Right lobe of liver (tissue), 4 donors: ENCODE measurements at regions not wholly inside any gene's neighbourhood (a gene's known extent, or its start where the extent isn't known, plus 50 kb on each side); places are given as distances from the start of the nearest gene placed in this dataset.

Source experiments
- POLR2A ChIP-seq: fragments of 450-650 bp; IDR thresholded peaks from one replicate; pipeline ENCODE4 v1.6.1; 2017; ENCODE audit warnings: antibody characterized with exemption, mild to moderate bottlenecking
- TF ChIP-seq, protein P1 (sequence below), 4 donors: fragments of 200-600 bp in 3 of 4; fragments of 450-650 bp in 1 of 4; IDR thresholded peaks; one replicate each; pipeline versions ENCODE4 v1.5.1 to v1.8.0; 2016 to 2022; ENCODE audit warnings: antibody characterized with exemption in 4 of 4, mild to moderate bottlenecking in 2 of 4
- donor health status: DM: no; HTN: no; CAD: no.
- donor health status: DM: no; HTN: no; CAD: no.
- donor health status: DM: no; HTN: yes; CAD: no.

GRCh38 chr21:28214786-28215185 lies 777.9 kb downstream of the LTN1 start:
- TF ChIP-seq, protein P1, sequence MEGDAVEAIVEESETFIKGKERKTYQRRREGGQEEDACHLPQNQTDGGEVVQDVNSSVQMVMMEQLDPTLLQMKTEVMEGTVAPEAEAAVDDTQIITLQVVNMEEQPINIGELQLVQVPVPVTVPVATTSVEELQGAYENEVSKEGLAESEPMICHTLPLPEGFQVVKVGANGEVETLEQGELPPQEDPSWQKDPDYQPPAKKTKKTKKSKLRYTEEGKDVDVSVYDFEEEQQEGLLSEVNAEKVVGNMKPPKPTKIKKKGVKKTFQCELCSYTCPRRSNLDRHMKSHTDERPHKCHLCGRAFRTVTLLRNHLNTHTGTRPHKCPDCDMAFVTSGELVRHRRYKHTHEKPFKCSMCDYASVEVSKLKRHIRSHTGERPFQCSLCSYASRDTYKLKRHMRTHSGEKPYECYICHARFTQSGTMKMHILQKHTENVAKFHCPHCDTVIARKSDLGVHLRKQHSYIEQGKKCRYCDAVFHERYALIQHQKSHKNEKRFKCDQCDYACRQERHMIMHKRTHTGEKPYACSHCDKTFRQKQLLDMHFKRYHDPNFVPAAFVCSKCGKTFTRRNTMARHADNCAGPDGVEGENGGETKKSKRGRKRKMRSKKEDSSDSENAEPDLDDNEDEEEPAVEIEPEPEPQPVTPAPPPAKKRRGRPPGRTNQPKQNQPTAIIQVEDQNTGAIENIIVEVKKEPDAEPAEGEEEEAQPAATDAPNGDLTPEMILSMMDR (IDR thresholded peaks at IDR 0.05), result no peak
- TF ChIP-seq POLR2A, result no peak
